ENCODE measurements at regions not wholly inside any gene's neighbourhood (a gene's known extent, or its start where the extent isn't known, plus 50 kb on each side); places are given as distances from the start of the nearest gene placed in this dataset.

- H3K4me3 ChIP-seq (ENCODE audit: low read length) = no peak overlapping the region
- no peaks in the 10 kb centered on the region for H3K36me3 ChIP-seq (ENCODE audit: insufficient read depth, low read length)
- H2AFZ ChIP-seq (ENCODE audit: low read depth, low read length) = no peak overlapping the region
- H3K27me3 ChIP-seq (ENCODE audit: insufficient read depth, low read depth, low read length) = no peaks in the 10 kb centered on the region
- peak overlapping the region; percentile 55 for H3K27ac ChIP-seq (ENCODE audit: low read length)
- no peaks in the 10 kb centered on the region for H4K20me1 ChIP-seq (ENCODE audit: insufficient read depth)
- TF ChIP-seq POLR2AphosphoS5 (IDR thresholded peaks at IDR 0.05) = no peak
- no peak for TF ChIP-seq MXI1 (conservative IDR thresholded peaks at IDR 0.05; ENCODE audit: poor library complexity, severe bottlenecking)
- TF ChIP-seq EZH2 (IDR thresholded peaks at IDR 0.05; ENCODE audit: borderline replicate concordance, insufficient read depth, low read length, poor library complexity, severe bottlenecking) = no peak
- TF ChIP-seq, protein P1, sequence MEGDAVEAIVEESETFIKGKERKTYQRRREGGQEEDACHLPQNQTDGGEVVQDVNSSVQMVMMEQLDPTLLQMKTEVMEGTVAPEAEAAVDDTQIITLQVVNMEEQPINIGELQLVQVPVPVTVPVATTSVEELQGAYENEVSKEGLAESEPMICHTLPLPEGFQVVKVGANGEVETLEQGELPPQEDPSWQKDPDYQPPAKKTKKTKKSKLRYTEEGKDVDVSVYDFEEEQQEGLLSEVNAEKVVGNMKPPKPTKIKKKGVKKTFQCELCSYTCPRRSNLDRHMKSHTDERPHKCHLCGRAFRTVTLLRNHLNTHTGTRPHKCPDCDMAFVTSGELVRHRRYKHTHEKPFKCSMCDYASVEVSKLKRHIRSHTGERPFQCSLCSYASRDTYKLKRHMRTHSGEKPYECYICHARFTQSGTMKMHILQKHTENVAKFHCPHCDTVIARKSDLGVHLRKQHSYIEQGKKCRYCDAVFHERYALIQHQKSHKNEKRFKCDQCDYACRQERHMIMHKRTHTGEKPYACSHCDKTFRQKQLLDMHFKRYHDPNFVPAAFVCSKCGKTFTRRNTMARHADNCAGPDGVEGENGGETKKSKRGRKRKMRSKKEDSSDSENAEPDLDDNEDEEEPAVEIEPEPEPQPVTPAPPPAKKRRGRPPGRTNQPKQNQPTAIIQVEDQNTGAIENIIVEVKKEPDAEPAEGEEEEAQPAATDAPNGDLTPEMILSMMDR (IDR thresholded peaks at IDR 0.05; ENCODE audit: poor library complexity, severe bottlenecking) = no peak
- no peak for TF ChIP-seq EP300 (conservative IDR thresholded peaks at IDR 0.05; ENCODE audit: poor library complexity, severe bottlenecking)
- TF ChIP-seq SMC3 (conservative IDR thresholded peaks at IDR 0.05; ENCODE audit: poor library complexity) = no peak
- TF ChIP-seq RAD21 (conservative IDR thresholded peaks at IDR 0.05) = no peak
- no peak for TF ChIP-seq TAF1 (IDR thresholded peaks at IDR 0.05; ENCODE audit: low read depth)
- no peak for TF ChIP-seq REST (IDR thresholded peaks at IDR 0.05; ENCODE audit: borderline replicate concordance)
- no peak overlapping the region for H3K4me2 ChIP-seq (ENCODE audit: low read length)
- H3K9ac ChIP-seq (ENCODE audit: low read length) = no peak overlapping the region
- no peaks in the 10 kb centered on the region for H3K9me2 ChIP-seq (ENCODE audit: insufficient read depth, low read length)
- H3K9me3 ChIP-seq (ENCODE audit: low read length) = no peaks in the 10 kb centered on the region
- H3K79me2 ChIP-seq (replicated peaks; ENCODE audit: insufficient read depth, low read length) = no peaks in the 10 kb centered on the region
- no peaks in the 10 kb centered on the region for H3F3A ChIP-seq (ENCODE audit: insufficient read depth, low read length, poor library complexity, severe bottlenecking)
These were observed 136.3 kb upstream of the CCDC68 start for GRCh38 chr18:55095584-55095983.

DNA sequence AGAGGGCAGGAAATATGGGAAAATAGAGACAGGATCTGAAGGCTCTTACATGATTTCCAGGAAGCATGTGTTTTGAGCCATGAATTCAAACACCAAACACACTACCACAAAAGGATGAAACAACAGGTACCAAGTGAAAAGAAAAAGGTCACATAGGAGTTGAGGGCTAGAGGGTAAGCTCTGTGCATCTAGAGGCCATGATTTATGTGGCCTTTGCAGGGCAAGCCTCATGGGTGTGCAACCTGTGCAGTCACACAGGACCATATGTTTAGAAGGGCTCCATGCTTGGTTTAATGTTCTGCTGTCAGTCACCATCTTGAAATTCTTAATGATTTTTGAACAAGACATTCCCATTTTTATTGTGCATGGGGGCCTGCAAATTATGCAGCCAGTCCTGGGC is 134.5 kb upstream of the CCDC68 start:
- no peak overlapping the region for H3K9ac ChIP-seq (ENCODE audit: low read length)
- H3K9me3 ChIP-seq (ENCODE audit: low read length) = no peaks in the 10 kb centered on the region
- H3K4me2 ChIP-seq (ENCODE audit: low read length) = no peak overlapping the region
- no peaks in the 10 kb centered on the region for H3K79me2 ChIP-seq (replicated peaks; ENCODE audit: insufficient read depth, low read length)
- H3K27me3 ChIP-seq (ENCODE audit: insufficient read depth, low read depth, low read length) = no peaks in the 10 kb centered on the region
- no peak overlapping the region for H3K27ac ChIP-seq (ENCODE audit: low read length)
- no peaks in the 10 kb centered on the region for H3F3A ChIP-seq (ENCODE audit: insufficient read depth, low read length, poor library complexity, severe bottlenecking)
- no peak overlapping the region for H2AFZ ChIP-seq (ENCODE audit: low read depth, low read length)
- TF ChIP-seq TAF1 (IDR thresholded peaks at IDR 0.05; ENCODE audit: low read depth) = no peak
- TF ChIP-seq MXI1 (conservative IDR thresholded peaks at IDR 0.05; ENCODE audit: poor library complexity, severe bottlenecking) = no peak
- TF ChIP-seq, protein P1 (IDR thresholded peaks at IDR 0.05; ENCODE audit: poor library complexity, severe bottlenecking) = no peak
- TF ChIP-seq RAD21 (conservative IDR thresholded peaks at IDR 0.05) = no peak
- no peak for TF ChIP-seq EZH2 (IDR thresholded peaks at IDR 0.05; ENCODE audit: borderline replicate concordance, insufficient read depth, low read length, poor library complexity, severe bottlenecking)
- TF ChIP-seq REST (IDR thresholded peaks at IDR 0.05; ENCODE audit: borderline replicate concordance) = no peak
- TF ChIP-seq SMC3 (conservative IDR thresholded peaks at IDR 0.05; ENCODE audit: poor library complexity) = no peak
- H3K36me3 ChIP-seq (ENCODE audit: insufficient read depth, low read length) = no peaks in the 10 kb centered on the region
- H3K4me3 ChIP-seq (ENCODE audit: low read length) = no peak overlapping the region
- H3K9me2 ChIP-seq (ENCODE audit: insufficient read depth, low read length) = no peaks in the 10 kb centered on the region
- H4K20me1 ChIP-seq (ENCODE audit: insufficient read depth) = no peaks in the 10 kb centered on the region
